DND-41 (cell line): ENCODE measurements at regions not wholly inside any gene's neighbourhood (a gene's known extent, or its start where the extent isn't known, plus 50 kb on each side); places are given as distances from the start of the nearest gene placed in this dataset.

Experiments used
- ATAC-seq: fragments of 200-7000 bp; cut with Tn5 transposase; 3 replicates; pipeline ENCODE4 v1.9.1; 2021; ENCODE audit warnings: low read depth; ENCODE audit not compliant: insufficient read depth
- DNase-seq: peaks from one replicate; pipeline ENCODE4 v3.0.0-alpha.2; 2020
- H2AFZ ChIP-seq: 2 replicates; pipeline ENCODE4 v1.6.0; 2012; ENCODE audit warnings: low read depth, low read length
- H3K27ac ChIP-seq: 2 replicates; pipeline ENCODE4 v1.5.1; 2012; ENCODE audit warnings: low read length, inconsistent platforms
- H3K27me3 ChIP-seq: fragments of 200-600 bp; sonication (generic); 2 replicates; pipeline ENCODE4 v1.6.0; 2012; ENCODE audit warnings: low read length, mild to moderate bottlenecking, inconsistent platforms; ENCODE audit not compliant: insufficient read depth, poor library complexity
- H3K36me3 ChIP-seq: 2 replicates; pipeline ENCODE4 v1.5.1; 2012; ENCODE audit warnings: low read length, inconsistent platforms; ENCODE audit not compliant: insufficient read depth
- H3K4me1 ChIP-seq: 2 replicates; pipeline ENCODE4 v1.5.1; 2012; ENCODE audit warnings: mild to moderate bottlenecking, low read length; ENCODE audit not compliant: insufficient read depth
- H3K4me2 ChIP-seq: 2 replicates; pipeline ENCODE4 v1.6.0; 2012; ENCODE audit warnings: mild to moderate bottlenecking, moderate library complexity, low read length, inconsistent platforms; ENCODE audit not compliant: insufficient read depth
- H3K4me3 ChIP-seq, 2 experiments: fragments of 200-600 bp in 1 of 2; shearing (Covaris generic) in 1 of 2; 2 replicates each; pipeline ENCODE4 v1.5.1; 2012 to 2016; ENCODE audit warnings: inconsistent platforms in 2 of 2, low read length in 2 of 2, mild to moderate bottlenecking in 2 of 2, low read depth in 1 of 2, moderate library complexity in 1 of 2
- H3K79me2 ChIP-seq: 2 replicates; pipeline ENCODE4 v1.6.0; 2012; ENCODE audit warnings: low read length, inconsistent platforms; ENCODE audit not compliant: insufficient read depth
- H3K9ac ChIP-seq: 2 replicates; pipeline ENCODE4 v1.6.0; 2012; ENCODE audit warnings: low read depth, mild to moderate bottlenecking, inconsistent platforms, low read length, moderate library complexity
- H3K9me3 ChIP-seq: 2 replicates; pipeline ENCODE4 v1.5.1; 2012; ENCODE audit warnings: low read length, moderate library complexity, mild to moderate bottlenecking, inconsistent platforms; ENCODE audit not compliant: insufficient read depth, severe bottlenecking
- H4K20me1 ChIP-seq: 2 replicates; pipeline ENCODE4 v1.6.0; 2012; ENCODE audit warnings: low read length; ENCODE audit not compliant: insufficient read depth
- CTCF ChIP-seq: IDR thresholded peaks from 2 replicates; pipeline ENCODE4 v1.5.1; 2012; ENCODE audit warnings: borderline replicate concordance, low read length, moderate library complexity, mild to moderate bottlenecking; ENCODE audit not compliant: poor library complexity, severe bottlenecking; ENCODE audit errors: extremely low read depth
- EZH2 ChIP-seq: IDR thresholded peaks from 3 replicates; pipeline ENCODE4 v1.6.1; 2012; ENCODE audit warnings: borderline replicate concordance, low read depth, mild to moderate bottlenecking, moderate library complexity, low read length, inconsistent platforms; ENCODE audit not compliant: severe bottlenecking

GRCh38 chr10:90342480-90342879 lies 515.4 kb downstream of the HTR7 start:
- no peak overlapping the region for H3K27ac ChIP-seq
- no peaks in the 10 kb centered on the region for H3K9me3 ChIP-seq
- no peak overlapping the region for H3K4me3 ChIP-seq
- H3K36me3 ChIP-seq = no peaks in the 10 kb centered on the region
- no peak for ATAC-seq
- H4K20me1 ChIP-seq = no peaks in the 10 kb centered on the region
- H3K4me1 ChIP-seq = no peaks in the 10 kb centered on the region
- no peak for TF ChIP-seq CTCF
- no peak for TF ChIP-seq EZH2
- H3K4me2 ChIP-seq = no peak overlapping the region
- H3K79me2 ChIP-seq = no peaks in the 10 kb centered on the region
- no peak overlapping the region for H3K9ac ChIP-seq
- DNase-seq = no peak
- peaks cover 6% of the 10 kb centered on the region for H3K27me3 ChIP-seq
- no peak overlapping the region for H2AFZ ChIP-seq

- Histone ChIP-seq H2AFZ (no peak overlapping the region), H3K27me3 (peaks cover 6% of the 10 kb centered on the region)
These were observed 513.6 kb downstream of the HTR7 start for GRCh38 chr10:90344226-90344625.

DNA sequence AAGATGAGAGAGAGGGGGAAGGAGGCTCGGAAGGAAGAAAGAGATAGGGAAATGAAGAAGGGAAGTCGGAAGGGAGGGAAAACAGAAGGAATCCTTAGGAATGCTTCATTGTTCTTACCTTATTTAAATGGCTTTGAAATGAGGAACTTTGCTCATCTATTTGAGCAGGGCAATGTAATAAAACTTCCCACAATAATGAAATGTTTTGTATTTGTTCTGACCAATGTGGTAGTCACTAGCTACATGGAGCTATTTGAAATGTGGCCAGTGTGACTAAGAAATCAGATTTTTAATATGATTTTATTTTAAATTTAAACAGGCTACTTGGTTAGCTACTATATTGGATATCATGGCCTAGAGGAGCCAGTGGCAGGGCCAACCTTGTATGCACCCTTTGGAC lies 510.6 kb downstream of the HTR7 start:
- Histone ChIP-seq H3K9me3 (no peaks in the 10 kb centered on the region), H4K20me1 (no peaks in the 10 kb centered on the region), H3K36me3 (no peaks in the 10 kb centered on the region), H2AFZ (no peak overlapping the region), H3K27me3 (peaks cover 9% of the 10 kb centered on the region), H3K4me3 (no peak overlapping the region), H3K4me2 (no peak overlapping the region), H3K27ac (no peak overlapping the region), H3K9ac (no peak overlapping the region), H3K4me1 (no peaks in the 10 kb centered on the region), H3K79me2 (no peaks in the 10 kb centered on the region)
- ATAC-seq (no peak), DNase-seq (no peak)
- TF ChIP-seq CTCF (no peak), EZH2 (no peak)

More at GRCh38 chr10:90344226-90344625, 513.6 kb downstream of the HTR7 start:
- TF ChIP-seq CTCF (no peak), EZH2 (no peak)
- DNase-seq (no peak), ATAC-seq (no peak)
- Histone ChIP-seq H4K20me1 (no peaks in the 10 kb centered on the region), H3K27ac (no peak overlapping the region), H3K36me3 (no peaks in the 10 kb centered on the region), H3K9ac (no peak overlapping the region), H3K4me2 (no peak overlapping the region), H3K79me2 (no peaks in the 10 kb centered on the region), H3K4me3 (no peak overlapping the region), H3K9me3 (no peaks in the 10 kb centered on the region), H3K4me1 (no peaks in the 10 kb centered on the region)

DNA sequence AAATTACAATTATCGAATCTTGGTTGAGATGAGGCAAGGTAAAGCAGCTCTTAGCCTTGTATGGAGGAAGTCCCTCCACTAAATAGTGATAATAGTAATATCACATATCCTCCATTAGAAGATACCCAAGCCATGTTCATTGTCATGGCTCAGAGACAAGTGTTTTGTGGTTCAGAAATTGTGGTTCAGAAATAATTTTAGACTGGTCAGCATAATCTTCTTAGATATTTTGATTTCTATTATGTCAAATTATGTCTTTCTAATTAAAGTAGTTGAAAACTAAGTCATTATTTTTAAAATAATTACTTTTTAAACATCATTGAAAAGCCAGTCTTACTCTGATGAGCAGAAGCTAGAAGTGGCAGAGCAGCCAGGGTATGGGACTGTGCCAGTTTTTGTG lies 507.7 kb downstream of the HTR7 start:
- no peak for ATAC-seq
- Histone ChIP-seq H3K36me3 (no peaks in the 10 kb centered on the region), H3K4me1 (no peaks in the 10 kb centered on the region), H3K4me2 (no peak overlapping the region), H3K9ac (no peak overlapping the region), H2AFZ (no peak overlapping the region), H3K4me3 (no peak overlapping the region), H4K20me1 (no peaks in the 10 kb centered on the region), H3K27me3 (peaks cover 3% of the 10 kb centered on the region), H3K79me2 (no peaks in the 10 kb centered on the region), H3K27ac (no peak overlapping the region), H3K9me3 (no peaks in the 10 kb centered on the region)
- no peak for TF ChIP-seq CTCF
- no peak for TF ChIP-seq EZH2
- no peak for DNase-seq
